K562 (cell line): ENCODE measurements at regions not wholly inside any gene's neighbourhood (a gene's known extent, or its start where the extent isn't known, plus 50 kb on each side); places are given as distances from the start of the nearest gene placed in this dataset.

Source experiments
- ATAC-seq: fragments of 200-7000 bp; cut with Tn5 transposase; 3 replicates; pipeline ENCODE4 v1.9.1; 2020; ENCODE audit warnings: moderate library complexity
- BruUV-seq: library from RNA; stranded (reverse); fragments of 400-500 nt; replicated peaks from 2 replicates; lab custom pipeline; 2021; lab: Mats Ljungman, UMichigan
- CTCF ChIA-PET: fragments of 300-600 bp; formaldehyde crosslinking; extraction: SDS; loops from one replicate; lab custom pipeline; 2021; ENCODE audit warnings: low intra/inter-chr PET ratio; lab: Yijun Ruan, JAX
- POLR2A ChIA-PET: fragments of 300-600, 350-650 bp; sonication (Branson Sonifier 250); formaldehyde crosslinking; extraction: SDS; loops from one replicate; lab custom pipeline; 2021; ENCODE audit warnings: antibody characterized with exemption, inconsistent platforms; lab: Yijun Ruan, JAX
- DNase-seq, 4 experiments: peaks; one replicate each; pipeline versions ENCODE4 v3.0.0 to v3.0.0-alpha.2; 2011 to 2018; ENCODE audit warnings: low spot score in 3 of 4, mixed read lengths in 3 of 4; ENCODE audit errors: extremely low read depth in 1 of 4
- FAIRE-seq: peaks from 2 replicates; lab custom pipeline; 2011; peaks lifted over from hg19 to GRCh38; lab: Jason Lieb, UNC
- H2AFZ ChIP-seq: 2 replicates; pipeline ENCODE4 v1.6.0; 2011; ENCODE audit warnings: low read depth, low read length, control low read depth, inconsistent platforms
- H3K27ac ChIP-seq: fragments of 200-600 bp; 3 replicates; pipeline ENCODE4 v1.8.0; 2011; ENCODE audit warnings: low read depth, mild to moderate bottlenecking, control low read depth, inconsistent platforms, low read length, moderate library complexity, mixed read lengths; ENCODE audit errors: extremely low read depth
- H3K27me3 ChIP-seq, 2 experiments: fragments of 300-600 bp in 1 of 2; 2 replicates in 1 of 2; 3 replicates in 1 of 2; pipeline versions ENCODE4 v1.6.0 to v1.8.0; 2011; ENCODE audit warnings: inconsistent platforms in 2 of 2, low read length in 2 of 2, mild to moderate bottlenecking in 1 of 2, mixed read lengths in 1 of 2, moderate library complexity in 1 of 2; ENCODE audit not compliant: control insufficient read depth in 2 of 2, insufficient read depth in 2 of 2
- H3K36me3 ChIP-seq: fragments of 300-600 bp; 3 replicates; pipeline ENCODE4 v1.8.0; 2011; ENCODE audit warnings: mild to moderate bottlenecking, low read length, inconsistent platforms; ENCODE audit not compliant: control insufficient read depth, insufficient read depth
- H3K4me1 ChIP-seq, 2 experiments: fragments of 200-600 bp in 1 of 2; replicated peaks in 1 of 2; 2 replicates in 1 of 2; 3 replicates in 1 of 2; pipeline versions ENCODE4 v1.5.1 to v1.8.0; 2011; ENCODE audit warnings: inconsistent platforms in 2 of 2, low read length in 2 of 2, mild to moderate bottlenecking in 1 of 2, mixed read lengths in 1 of 2, moderate library complexity in 1 of 2; ENCODE audit not compliant: control insufficient read depth in 2 of 2, insufficient read depth in 2 of 2
- H3K4me2 ChIP-seq: 2 replicates; pipeline ENCODE4 v1.6.1; 2011; ENCODE audit warnings: low read length, control low read depth, inconsistent platforms, mixed read lengths; ENCODE audit not compliant: insufficient read depth
- H3K4me3 ChIP-seq: fragments of 200-600 bp; sonication (generic), shearing (Covaris generic); 2 replicates; pipeline ENCODE4 v1.5.1; 2016; ENCODE audit warnings: control low read depth, inconsistent platforms
- H3K79me2 ChIP-seq: fragments of 200-600 bp; 3 replicates; pipeline ENCODE4 v1.8.0; 2011; ENCODE audit warnings: low read length, inconsistent platforms; ENCODE audit not compliant: control insufficient read depth, insufficient read depth
- H3K9ac ChIP-seq, 2 experiments: 2 replicates each; pipeline versions ENCODE4 v1.6.0 to v1.6.1; 2011; ENCODE audit warnings: low read depth in 2 of 2, low read length in 2 of 2, control low read depth in 1 of 2, inconsistent platforms in 1 of 2, mild to moderate bottlenecking in 1 of 2, mixed read lengths in 1 of 2; ENCODE audit not compliant: insufficient read depth in 1 of 2
- H3K9me1 ChIP-seq: one replicate; pipeline ENCODE4 v1.6.0; 2011; ENCODE audit warnings: inconsistent platforms, mild to moderate bottlenecking, low read length, moderate library complexity; ENCODE audit not compliant: control insufficient read depth, insufficient read depth
- H3K9me3 ChIP-seq: replicated peaks from 2 replicates; pipeline ENCODE4 v1.5.1; 2011; ENCODE audit warnings: low read depth, low read length, inconsistent platforms; ENCODE audit not compliant: control insufficient read depth, insufficient read depth
- H4K20me1 ChIP-seq: replicated peaks from 2 replicates; pipeline ENCODE4 v1.6.1; 2011; ENCODE audit warnings: low read length, inconsistent platforms, mixed read lengths; ENCODE audit not compliant: control insufficient read depth, insufficient read depth
- ARID1B ChIP-seq: fragments of 450-650 bp; IDR thresholded peaks from 2 replicates; pipeline ENCODE4 v1.6.1; 2016; ENCODE audit warnings: antibody characterized with exemption, mild to moderate bottlenecking, inconsistent platforms
- CBFA2T2 ChIP-seq: fragments of 450-650 bp; conservative IDR thresholded peaks from 2 replicates; pipeline ENCODE4 v1.6.1; 2017; ENCODE audit warnings: mild to moderate bottlenecking
- ETV5 ChIP-seq: sonication (generic); formaldehyde crosslinking; IDR thresholded peaks from 2 replicates; pipeline ENCODE4 v1.4.0; 2020; ENCODE audit warnings: low read depth, mild to moderate bottlenecking, missing genetic modification reagents
- FOXA1 ChIP-seq: fragments of 450-650 bp; IDR thresholded peaks from 2 replicates; pipeline ENCODE4 v1.6.1; 2016; ENCODE audit warnings: mild to moderate bottlenecking, borderline replicate concordance
- IFI16 ChIP-seq: fragments of 250-450 bp; sonication (Bioruptor Pico); IDR thresholded peaks from 2 replicates; pipeline ENCODE4 v2.1.2; 2022; ENCODE audit warnings: mild to moderate bottlenecking, inconsistent platforms
- NFE2L1 ChIP-seq: fragments of 450-650 bp; IDR thresholded peaks from 2 replicates; pipeline ENCODE4 v1.6.1; 2016; ENCODE audit warnings: missing genetic modification characterization, low read depth, mild to moderate bottlenecking, missing compliant biosample characterization, moderate library complexity, borderline replicate concordance
- NUFIP1 ChIP-seq: fragments of 450-650 bp; IDR thresholded peaks from 2 replicates; pipeline ENCODE4 v1.6.1; 2018; ENCODE audit not compliant: partially characterized antibody
- POLR2G ChIP-seq: fragments of 200-400 bp; formaldehyde crosslinking; IDR thresholded peaks from 2 replicates; pipeline ENCODE4 v1.6.1; 2017; ENCODE audit warnings: low read depth, mild to moderate bottlenecking, antibody characterized with exemption, low read length, moderate library complexity
- RNF219 ChIP-seq: fragments of 250-450 bp; sonication (Bioruptor Pico); IDR thresholded peaks from 2 replicates; pipeline ENCODE4 v1.5.0; 2022; ENCODE audit warnings: mild to moderate bottlenecking
- RREB1 ChIP-seq: fragments of 250-450 bp; sonication (Bioruptor Pico); IDR thresholded peaks from 2 replicates; pipeline ENCODE4 v1.4.0; 2020
- SMARCA4 ChIP-seq: fragments of 450-650 bp; IDR thresholded peaks from 2 replicates; pipeline ENCODE4 v1.6.1; 2016
- TCF3 ChIP-seq: sonication (generic); formaldehyde crosslinking; IDR thresholded peaks from 2 replicates; pipeline ENCODE4 v1.4.0; 2020; ENCODE audit warnings: mild to moderate bottlenecking, missing genetic modification reagents
- TOE1 ChIP-seq, 2 experiments: fragments of 450-650 bp in 1 of 2; sonication (generic) in 1 of 2; formaldehyde crosslinking in 1 of 2; IDR thresholded peaks; 2 replicates each; pipeline versions ENCODE4 v1.7.1 to v1.8.0; 2016 to 2022; ENCODE audit warnings: borderline replicate concordance in 2 of 2, mild to moderate bottlenecking in 2 of 2, antibody characterized with exemption in 1 of 2, inconsistent platforms in 1 of 2, low read depth in 1 of 2, missing genetic modification reagents in 1 of 2, moderate library complexity in 1 of 2
- U2AF2 ChIP-seq: fragments of 200-400 bp; formaldehyde crosslinking; optimal IDR thresholded peaks from 2 replicates; pipeline ENCODE3; 2017; ENCODE audit warnings: low read depth, mild to moderate bottlenecking, low read length
- ZC3H4 ChIP-seq: sonication (generic); formaldehyde crosslinking; IDR thresholded peaks from 2 replicates; pipeline ENCODE4 v1.9.0; 2021; ENCODE audit warnings: missing genetic modification reagents, borderline replicate concordance
- ZNF143 ChIP-seq: sonication (generic); formaldehyde crosslinking; IDR thresholded peaks from 2 replicates; pipeline ENCODE4 v1.9.0; 2022; ENCODE audit warnings: mild to moderate bottlenecking, missing genetic modification reagents
- WGBS: fragments of 100-300 bp; shearing (Covaris generic); methylation state at CpG from one replicate; pipeline ENCODE4 v1.1.6; 2016; ENCODE audit warnings: low coverage, mixed read lengths; ENCODE audit not compliant: insufficient coverage; ENCODE audit errors: missing lambda C conversion rate; 5-methylcytosine and 5-hydroxymethylcytosine counted together
- in situ Hi-C: fragments of 300-500 bp; cut with MboI; formaldehyde crosslinking; loops from 4 replicates; pipeline ENCODE4 v1.15.0; 2018; ENCODE audit warnings: inconsistent platforms, mixed read lengths
- intact Hi-C: fragments of 100-400 bp; cut with micrococcal nuclease; formaldehyde crosslinking; loops from 2 replicates; pipeline ENCODE4 v1.14.2; 2022

GRCh38 chr12:4850857-4851380, 58.8 kb upstream of the KCNA1 start:
- H2AFZ ChIP-seq, result no peak overlapping the region
- CTCF ChIA-PET, result no interaction called here
- no peaks in the 10 kb centered on the region for H3K4me1 ChIP-seq
- 0% methylated on average over 8 of the region's 9 CpGs for WGBS
- DNase-seq (no peak), ATAC-seq (no peak), FAIRE-seq (no peak)
- intact Hi-C loops (no loop called here), in situ Hi-C loops (no loop called here)
- no peaks in the 10 kb centered on the region for H3K9me3 ChIP-seq
- H4K20me1 ChIP-seq, result 0 out of 2 replicates have a peak, but pooled peaks cover 8% of the 10 kb centered on the region
- H3K9me1 ChIP-seq, result no peaks in the 10 kb centered on the region
- peaks cover 0 to 17% of the 10 kb centered on the region in 2 experiments; a peak in 2 of 5 replicates for H3K27me3 ChIP-seq
- no TSS peak for BruUV-seq
- H3K27ac ChIP-seq, result no peak overlapping the region
- H3K4me2 ChIP-seq, result no peak overlapping the region
- H3K36me3 ChIP-seq, result no peaks in the 10 kb centered on the region
- H3K79me2 ChIP-seq, result no peaks in the 10 kb centered on the region
- POLR2A ChIA-PET, result no interaction called here
- no peak overlapping the region for H3K4me3 ChIP-seq
- H3K9ac ChIP-seq, result no peak overlapping the region
- TF ChIP-seq U2AF2, result no peak
- no peak for TF ChIP-seq ZNF143
- TF ChIP-seq TOE1 (IDR thresholded peaks at IDR 0.05; ENCODE audit: borderline replicate concordance), result no peak
- no peak for TF ChIP-seq TOE1 (CRISPR knock-in tag; IDR thresholded peaks at IDR 0.05; ENCODE audit: borderline replicate concordance, low read depth)
- no peak for TF ChIP-seq POLR2G
- TF ChIP-seq ARID1B, result no peak
- no peak for TF ChIP-seq ZC3H4 (CRISPR knock-in tag)
- TF ChIP-seq NFE2L1 (tag), result no peak
- TF ChIP-seq TCF3, result no peak
- TF ChIP-seq ETV5 (CRISPR knock-in tag), result no peak
- no peak for TF ChIP-seq SMARCA4
- TF ChIP-seq FOXA1, result no peak
- TF ChIP-seq CBFA2T2, result no peak
- no peak for TF ChIP-seq RNF219
- TF ChIP-seq RREB1 (CRISPR knock-in tag), result no peak
- no peak for TF ChIP-seq NUFIP1
- no peak for TF ChIP-seq IFI16 (CRISPR knock-in tag)
